ENCODE measurements at regions not wholly inside any gene's neighbourhood (a gene's known extent, or its start where the extent isn't known, plus 50 kb on each side); places are given as distances from the start of the nearest gene placed in this dataset.

- Histone ChIP-seq H3K4me1 (no peaks in the 10 kb centered on the region), H3K27me3 (no peaks in the 10 kb centered on the region), H3K36me3 (no peaks in the 10 kb centered on the region), H3K27ac (no peak overlapping the region), H3K9me3 (no peaks in the 10 kb centered on the region), H3K4me3 (replicated peaks in 1 of 3) (no peak overlapping the region)
- no peak for TF ChIP-seq POLR2A (IDR thresholded peaks at IDR 0.05)
- TF ChIP-seq, protein P1, sequence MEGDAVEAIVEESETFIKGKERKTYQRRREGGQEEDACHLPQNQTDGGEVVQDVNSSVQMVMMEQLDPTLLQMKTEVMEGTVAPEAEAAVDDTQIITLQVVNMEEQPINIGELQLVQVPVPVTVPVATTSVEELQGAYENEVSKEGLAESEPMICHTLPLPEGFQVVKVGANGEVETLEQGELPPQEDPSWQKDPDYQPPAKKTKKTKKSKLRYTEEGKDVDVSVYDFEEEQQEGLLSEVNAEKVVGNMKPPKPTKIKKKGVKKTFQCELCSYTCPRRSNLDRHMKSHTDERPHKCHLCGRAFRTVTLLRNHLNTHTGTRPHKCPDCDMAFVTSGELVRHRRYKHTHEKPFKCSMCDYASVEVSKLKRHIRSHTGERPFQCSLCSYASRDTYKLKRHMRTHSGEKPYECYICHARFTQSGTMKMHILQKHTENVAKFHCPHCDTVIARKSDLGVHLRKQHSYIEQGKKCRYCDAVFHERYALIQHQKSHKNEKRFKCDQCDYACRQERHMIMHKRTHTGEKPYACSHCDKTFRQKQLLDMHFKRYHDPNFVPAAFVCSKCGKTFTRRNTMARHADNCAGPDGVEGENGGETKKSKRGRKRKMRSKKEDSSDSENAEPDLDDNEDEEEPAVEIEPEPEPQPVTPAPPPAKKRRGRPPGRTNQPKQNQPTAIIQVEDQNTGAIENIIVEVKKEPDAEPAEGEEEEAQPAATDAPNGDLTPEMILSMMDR (IDR thresholded peaks at IDR 0.05): no peak
- intact Hi-C loops (cut with DNase I): no loop called here
- DNase-seq: no peak
- WGBS, 2 donors: 78 to 80% methylated on average over 3 of the region's 3 CpGs
These were observed 58.2 kb upstream of the PKDCC start for GRCh38 chr2:41989501-41990180.

DNA sequence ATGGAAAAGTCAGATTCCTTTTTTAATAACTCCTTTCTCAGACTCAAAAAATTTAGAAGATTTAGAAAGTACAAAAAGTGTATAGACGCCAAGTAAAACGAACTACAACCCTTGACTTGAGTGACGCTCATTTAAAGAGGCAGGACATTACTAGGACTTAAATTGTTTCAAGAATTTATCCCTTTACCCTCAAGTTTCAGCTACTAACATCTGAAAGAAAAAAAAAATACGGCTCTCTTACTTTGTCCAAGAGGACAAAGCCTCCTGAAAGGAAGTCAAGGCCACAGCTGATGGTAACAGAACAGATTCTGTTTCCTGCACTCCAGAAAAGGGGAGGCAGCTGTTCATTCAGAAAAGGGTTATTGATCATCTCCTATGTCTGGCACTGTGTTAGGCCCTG is 57.6 kb upstream of the PKDCC start:
- no peak for TF ChIP-seq POLR2A (IDR thresholded peaks at IDR 0.05)
- TF ChIP-seq, protein P1 (IDR thresholded peaks at IDR 0.05): no peak
- DNase-seq: no peak
- H3K27me3 ChIP-seq: no peaks in the 10 kb centered on the region
- WGBS, 2 donors: 57 to 61% methylated on average over 4 of the region's 4 CpGs
- intact Hi-C loops (cut with DNase I): no loop called here
- no peaks in the 10 kb centered on the region for H3K9me3 ChIP-seq
- no peak overlapping the region for H3K27ac ChIP-seq
- H3K36me3 ChIP-seq: no peaks in the 10 kb centered on the region
- H3K4me1 ChIP-seq: no peaks in the 10 kb centered on the region
- no peak overlapping the region for H3K4me3 ChIP-seq (replicated peaks in 1 of 3)

DNA sequence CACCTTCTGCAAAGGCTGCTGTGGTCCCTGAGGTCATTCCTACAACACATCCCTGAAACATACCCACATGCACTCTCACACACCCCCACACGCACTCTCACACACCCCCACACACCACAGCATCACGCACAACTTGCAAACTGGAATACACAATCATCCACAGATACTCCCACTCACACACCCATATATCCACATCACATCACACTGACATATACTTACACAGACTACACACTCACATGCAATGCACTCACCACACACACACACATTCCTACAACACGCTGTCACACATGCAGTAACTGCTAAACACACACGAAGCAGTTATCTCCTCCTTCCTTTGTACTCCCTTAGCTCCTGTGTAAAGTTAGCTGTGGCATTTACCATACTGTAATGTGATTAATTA is 57.1 kb upstream of the PKDCC start:
- no peaks in the 10 kb centered on the region for H3K36me3 ChIP-seq
- TF ChIP-seq POLR2A (IDR thresholded peaks at IDR 0.05): no peak
- TF ChIP-seq, protein P1 (IDR thresholded peaks at IDR 0.05): no peak
- 76 to 88% methylated on average over 4 of the region's 4 CpGs for WGBS, 2 donors
- intact Hi-C loops (cut with DNase I): no loop called here
- H3K27me3 ChIP-seq: no peaks in the 10 kb centered on the region
- no peaks in the 10 kb centered on the region for H3K9me3 ChIP-seq
- no peak overlapping the region for H3K27ac ChIP-seq
- H3K4me1 ChIP-seq: no peaks in the 10 kb centered on the region
- DNase-seq: no peak
- no peak overlapping the region for H3K4me3 ChIP-seq (replicated peaks in 1 of 3)

GRCh38 chr2:41992056-41992642 is 55.7 kb upstream of the PKDCC start:
- no peaks in the 10 kb centered on the region for H3K27me3 ChIP-seq
- H3K9me3 ChIP-seq: no peaks in the 10 kb centered on the region
- WGBS, 2 donors: 100% methylated on average over 1 of the region's 1 CpG
- no peak overlapping the region for H3K27ac ChIP-seq
- intact Hi-C loops (cut with DNase I): no loop called here
- no peak for DNase-seq
- no peak overlapping the region for H3K4me3 ChIP-seq (replicated peaks in 1 of 3)
- no peaks in the 10 kb centered on the region for H3K4me1 ChIP-seq
- TF ChIP-seq POLR2A (IDR thresholded peaks at IDR 0.05): no peak
- TF ChIP-seq, protein P1 (IDR thresholded peaks at IDR 0.05): no peak
- no peaks in the 10 kb centered on the region for H3K36me3 ChIP-seq

- 84 to 89% methylated on average over 12 of the region's 12 CpGs for WGBS, 2 donors
- intact Hi-C loops (cut with DNase I): no loop called here
- TF ChIP-seq, protein P1 (IDR thresholded peaks at IDR 0.05): no peak
- no peak for TF ChIP-seq POLR2A (IDR thresholded peaks at IDR 0.05)
- no peaks in the 10 kb centered on the region for H3K27me3 ChIP-seq
- H3K36me3 ChIP-seq: no peaks in the 10 kb centered on the region
- no peak for DNase-seq
- H3K9me3 ChIP-seq: no peaks in the 10 kb centered on the region
- peaks cover 0 to under 1% of the 10 kb centered on the region in 2 donors for H3K4me1 ChIP-seq
- H3K27ac ChIP-seq: no peak overlapping the region
- no peak overlapping the region for H3K4me3 ChIP-seq (replicated peaks in 1 of 3)
These were observed 55.0 kb upstream of the PKDCC start for GRCh38 chr2:41992671-41993434.

Data from thyroid gland (tissue), 4 donors.